CD8-positive, alpha-beta memory T cell (primary cell): ENCODE measurements at regions not wholly inside any gene's neighbourhood (a gene's known extent, or its start where the extent isn't known, plus 50 kb on each side); places are given as distances from the start of the nearest gene placed in this dataset.
"Not testable (repeated sequence)": the region's sequence is repeated elsewhere in the genome, so short reads cannot be mapped to it uniquely, and the experiment has no call there.

Experiments
- CTCF ChIA-PET: fragments of 350-600 bp; sonication (Branson Sonifier 250); formaldehyde crosslinking; loops from one replicate; lab custom pipeline; 2021; ENCODE audit warnings: antibody characterized with exemption; lab: Charles Lee
- POLR2A ChIA-PET: fragments of 350-600 bp; sonication (Branson Sonifier 250); formaldehyde crosslinking; loops from one replicate; lab custom pipeline; 2021; ENCODE audit warnings: antibody characterized with exemption; lab: Charles Lee
- DNase-seq, 5 donors: peaks; one replicate each; pipeline versions ENCODE4 v3.0.0 to v3.0.0-alpha.2; 2020 to 2022; ENCODE audit warnings: mixed read lengths in 1 of 5
- H3K27ac ChIP-seq: one replicate; pipeline ENCODE4 v1.7.0; 2013; ENCODE audit warnings: low read depth, mild to moderate bottlenecking, low read length, moderate library complexity
- H3K27me3 ChIP-seq: 2 replicates; pipeline ENCODE4 v1.7.0; 2013; ENCODE audit warnings: low read length, mild to moderate bottlenecking; ENCODE audit not compliant: insufficient read depth, poor library complexity, severe bottlenecking
- H3K36me3 ChIP-seq: 2 replicates; pipeline ENCODE4 v1.7.0; 2013; ENCODE audit warnings: mild to moderate bottlenecking, low read length, moderate library complexity; ENCODE audit not compliant: insufficient read depth
- H3K4me1 ChIP-seq: 2 replicates; pipeline ENCODE4 v1.7.0; 2013; ENCODE audit warnings: mild to moderate bottlenecking, low read length, moderate library complexity; ENCODE audit not compliant: insufficient read depth
- H3K4me3 ChIP-seq: 2 replicates; pipeline ENCODE4 v1.7.0; 2013; ENCODE audit warnings: mild to moderate bottlenecking, low read length
- H3K9me3 ChIP-seq: 2 replicates; pipeline ENCODE4 v1.7.0; 2013; ENCODE audit warnings: mild to moderate bottlenecking, low read length
- H3K27ac Mint-ChIP-seq, 8 donors: one replicate each; pipeline ENCODE4 v1.8.0; 2020 to 2021; ENCODE audit warnings: mixed read lengths in 8 of 8, mild to moderate bottlenecking in 6 of 8, inconsistent platforms in 3 of 8, moderate library complexity in 3 of 8
- H3K27me3 Mint-ChIP-seq, 2 donors: one replicate each; pipeline ENCODE4 v1.8.0; 2020 to 2021; ENCODE audit warnings: mixed read lengths in 2 of 2, mild to moderate bottlenecking in 1 of 2, moderate library complexity in 1 of 2
- H3K36me3 Mint-ChIP-seq, 3 donors: one replicate each; pipeline ENCODE4 v1.8.0; 2020 to 2021; ENCODE audit warnings: mixed read lengths in 3 of 3, inconsistent platforms in 1 of 3, mild to moderate bottlenecking in 1 of 3
- H3K4me1 Mint-ChIP-seq, 3 donors: one replicate each; pipeline ENCODE4 v1.8.0; 2020 to 2021; ENCODE audit warnings: mixed read lengths in 3 of 3, inconsistent platforms in 1 of 3, mild to moderate bottlenecking in 1 of 3
- H3K4me3 Mint-ChIP-seq, 7 donors: one replicate each; pipeline ENCODE4 v1.8.0; 2020 to 2021; ENCODE audit warnings: mixed read lengths in 7 of 7, mild to moderate bottlenecking in 6 of 7, moderate library complexity in 4 of 7, inconsistent platforms in 2 of 7
- H3K9me3 Mint-ChIP-seq, 5 donors: one replicate each; pipeline ENCODE4 v1.8.0; 2020 to 2022; ENCODE audit warnings: mixed read lengths in 5 of 5, mild to moderate bottlenecking in 3 of 5, moderate library complexity in 2 of 5, inconsistent platforms in 1 of 5

GRCh38 chr5:145531038-145531734 is 304.0 kb downstream of the PRELID2 start:
- CTCF ChIA-PET, result no interaction called here
- H3K9me3 Mint-ChIP-seq, result peaks cover 0 to 5% (median 3%) of the 10 kb centered on the region in 5 donors
- no peak overlapping the region for H3K4me3 Mint-ChIP-seq
- H3K27me3 Mint-ChIP-seq, result no peaks in the 10 kb centered on the region
- Histone ChIP-seq H3K4me1 (no peaks in the 10 kb centered on the region), H3K4me3 (no peak overlapping the region), H3K9me3 (no peaks in the 10 kb centered on the region), H3K36me3 (no peaks in the 10 kb centered on the region), H3K27ac (no peak overlapping the region), H3K27me3 (no peaks in the 10 kb centered on the region)
- POLR2A ChIA-PET, result no interaction called here
- peak overlapping the region in 1 of 8 donors; percentile 54 for H3K27ac Mint-ChIP-seq
- H3K36me3 Mint-ChIP-seq, result no peaks in the 10 kb centered on the region
- H3K4me1 Mint-ChIP-seq, result no peaks in the 10 kb centered on the region
- no peak for DNase-seq

- Histone ChIP-seq H3K27ac (no peak overlapping the region), H3K4me1 (no peaks in the 10 kb centered on the region), H3K4me3 (no peak overlapping the region), H3K27me3 (no peaks in the 10 kb centered on the region), H3K36me3 (no peaks in the 10 kb centered on the region), H3K9me3 (no peaks in the 10 kb centered on the region)
- no peak overlapping the region for H3K27ac Mint-ChIP-seq
- H3K27me3 Mint-ChIP-seq, result no peaks in the 10 kb centered on the region
- no peaks in the 10 kb centered on the region for H3K36me3 Mint-ChIP-seq
- H3K4me3 Mint-ChIP-seq, result no peak overlapping the region
- CTCF ChIA-PET, result no interaction called here
- H3K4me1 Mint-ChIP-seq, result no peaks in the 10 kb centered on the region
- POLR2A ChIA-PET, result no interaction called here
- no peak for DNase-seq
- H3K9me3 Mint-ChIP-seq, result peaks cover 0 to 10% (median 7%) of the 10 kb centered on the region in 5 donors
Observed at GRCh38 chr5:145521523-145521922, 313.6 kb downstream of the PRELID2 start.

- H3K27me3 ChIP-seq, result no peaks in the 10 kb centered on the region
- no peaks in the 10 kb centered on the region for H3K4me1 Mint-ChIP-seq
- H3K36me3 ChIP-seq, result no peaks in the 10 kb centered on the region
- H3K4me3 Mint-ChIP-seq, result no peak overlapping the region
- H3K27ac ChIP-seq, result no peak overlapping the region
- POLR2A ChIA-PET, result no interaction called here
- DNase-seq, result no peak
- H3K27ac Mint-ChIP-seq, result no peak overlapping the region
- no peaks in the 10 kb centered on the region for H3K4me1 ChIP-seq
- H3K27me3 Mint-ChIP-seq, result no peaks in the 10 kb centered on the region
- H3K9me3 Mint-ChIP-seq, result peaks cover 0 to 8% (median 7%) of the 10 kb centered on the region in 5 donors
- H3K9me3 ChIP-seq, result no peaks in the 10 kb centered on the region
- H3K36me3 Mint-ChIP-seq, result no peaks in the 10 kb centered on the region
- no peak overlapping the region for H3K4me3 ChIP-seq
- CTCF ChIA-PET, result no interaction called here
Observed at GRCh38 chr5:145521066-145521465, 314.1 kb downstream of the PRELID2 start.

- Histone ChIP-seq H3K9me3 (no peaks in the 10 kb centered on the region), H3K36me3 (no peaks in the 10 kb centered on the region), H3K4me1 (no peaks in the 10 kb centered on the region), H3K27me3 (no peaks in the 10 kb centered on the region), H3K27ac (no peak overlapping the region), H3K4me3 (no peak overlapping the region)
- Mint-ChIP-seq H3K4me1 (no peaks in the 10 kb centered on the region), H3K9me3 (peaks cover 0 to 11% (median 7%) of the 10 kb centered on the region in 5 donors), H3K36me3 (no peaks in the 10 kb centered on the region), H3K4me3 (no peak overlapping the region), H3K27me3 (no peaks in the 10 kb centered on the region), H3K27ac (no peak overlapping the region)
- ChIA-PET CTCF (no interaction called here), POLR2A (no interaction called here)
- no peak for DNase-seq
Observed at GRCh38 chr5:145520335-145520734, 314.8 kb downstream of the PRELID2 start.

GRCh38 chr5:145517588-145517987 is 317.6 kb downstream of the PRELID2 start:
- POLR2A ChIA-PET, H3K27ac Mint-ChIP-seq, H3K4me3 Mint-ChIP-seq, H3K27ac ChIP-seq, H3K36me3 ChIP-seq, H3K4me1 Mint-ChIP-seq, H3K4me3 ChIP-seq, H3K27me3 ChIP-seq, H3K9me3 ChIP-seq, H3K4me1 ChIP-seq, H3K27me3 Mint-ChIP-seq, H3K36me3 Mint-ChIP-seq, CTCF ChIA-PET, DNase-seq: not testable (repeated sequence)
- H3K9me3 Mint-ChIP-seq, result peaks cover 0 to 18% (median 7%) of the 10 kb centered on the region in 5 donors

GRCh38 chr5:145511351-145511750 is 323.8 kb downstream of the PRELID2 start:
- H3K4me3 ChIP-seq, result no peak overlapping the region
- H3K27me3 Mint-ChIP-seq, result no peaks in the 10 kb centered on the region
- no peaks in the 10 kb centered on the region for H3K36me3 ChIP-seq
- H3K36me3 Mint-ChIP-seq, result no peaks in the 10 kb centered on the region
- no peak overlapping the region for H3K27ac Mint-ChIP-seq
- no peaks in the 10 kb centered on the region for H3K4me1 ChIP-seq
- no peak overlapping the region for H3K4me3 Mint-ChIP-seq
- H3K27me3 ChIP-seq, result no peaks in the 10 kb centered on the region
- H3K9me3 Mint-ChIP-seq, result peaks cover 2 to 13% (median 4%) of the 10 kb centered on the region in 5 donors
- no peak overlapping the region for H3K27ac ChIP-seq
- H3K4me1 Mint-ChIP-seq, result no peaks in the 10 kb centered on the region
- CTCF ChIA-PET, result no interaction called here
- no peaks in the 10 kb centered on the region for H3K9me3 ChIP-seq
- POLR2A ChIA-PET, result no interaction called here
- DNase-seq, result no peak

DNA sequence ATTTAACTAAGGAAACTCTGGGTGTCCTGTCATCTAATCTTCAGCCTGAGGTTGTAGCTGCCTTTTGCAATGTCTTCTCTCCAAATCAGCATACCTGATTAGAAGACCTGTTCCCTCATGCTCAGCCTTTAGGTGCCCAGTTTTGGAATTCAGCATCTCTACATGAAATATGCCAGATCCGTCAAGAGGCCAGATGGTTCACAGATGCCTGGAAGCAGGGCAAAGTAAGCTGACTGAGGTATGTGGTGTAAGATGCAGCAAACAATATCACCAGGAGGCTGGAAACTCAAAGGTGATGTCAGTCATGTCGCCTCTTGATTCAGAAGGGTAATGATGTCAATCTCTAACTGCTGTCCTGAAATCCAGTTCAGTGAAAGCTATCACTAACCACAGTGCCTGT is 324.4 kb downstream of the PRELID2 start:
- H3K9me3 ChIP-seq, result no peaks in the 10 kb centered on the region
- no peak overlapping the region for H3K27ac ChIP-seq
- no peaks in the 10 kb centered on the region for H3K4me1 ChIP-seq
- Mint-ChIP-seq H3K4me3 (no peak overlapping the region), H3K36me3 (no peaks in the 10 kb centered on the region), H3K27ac (no peak overlapping the region), H3K4me1 (no peaks in the 10 kb centered on the region), H3K27me3 (no peaks in the 10 kb centered on the region), H3K9me3 (peaks cover 2 to 12% (median 4%) of the 10 kb centered on the region in 5 donors)
- POLR2A ChIA-PET, result no interaction called here
- DNase-seq, result no peak
- no peaks in the 10 kb centered on the region for H3K36me3 ChIP-seq
- no peaks in the 10 kb centered on the region for H3K27me3 ChIP-seq
- H3K4me3 ChIP-seq, result no peak overlapping the region
- CTCF ChIA-PET, result no interaction called here

- Mint-ChIP-seq H3K36me3 (no peaks in the 10 kb centered on the region), H3K27me3 (no peaks in the 10 kb centered on the region), H3K4me1 (no peaks in the 10 kb centered on the region), H3K4me3 (no peak overlapping the region), H3K27ac (no peak overlapping the region), H3K9me3 (peaks cover 2 to 10% (median 4%) of the 10 kb centered on the region in 5 donors)
- DNase-seq, result no peak
- Histone ChIP-seq H3K27me3 (no peaks in the 10 kb centered on the region), H3K9me3 (no peaks in the 10 kb centered on the region), H3K27ac (no peak overlapping the region), H3K36me3 (no peaks in the 10 kb centered on the region), H3K4me1 (no peaks in the 10 kb centered on the region), H3K4me3 (no peak overlapping the region)
- POLR2A ChIA-PET, result no interaction called here
- CTCF ChIA-PET, result no interaction called here
Observed at GRCh38 chr5:145510324-145510723, 324.8 kb downstream of the PRELID2 start.
